HEK293 (cell line): ENCODE measurements at regions not wholly inside any gene's neighbourhood (a gene's known extent, or its start where the extent isn't known, plus 50 kb on each side); places are given as distances from the start of the nearest gene placed in this dataset.

Experiments used
- CTCF ChIA-PET: fragments of 350-600 bp; formaldehyde crosslinking; extraction: SDS; loops from one replicate; lab custom pipeline; 2021; ENCODE audit warnings: antibody characterized with exemption; lab: Yijun Ruan, JAX
- POLR2A ChIA-PET: fragments of 300-600 bp; formaldehyde crosslinking; extraction: SDS; loops from one replicate; lab custom pipeline; 2020; ENCODE audit warnings: antibody characterized with exemption, inconsistent platforms; lab: Yijun Ruan, JAX
- H3K27ac ChIP-seq: fragments of 200-500 bp; sonication (Bioruptor generic); 2 replicates; pipeline ENCODE4 v1.5.1; 2014; ENCODE audit warnings: low read depth, low read length, control low read depth, inconsistent platforms; ENCODE audit errors: extremely low read depth
- H3K36me3 ChIP-seq, 2 experiments: fragments of 200-500 bp in 1 of 2; sonication (Bioruptor generic) in 1 of 2; 1 replicate in 1 of 2; 2 replicates in 1 of 2; pipeline ENCODE4 v1.5.1; 2014 to 2017; ENCODE audit warnings: inconsistent platforms in 2 of 2, low read length in 2 of 2; ENCODE audit not compliant: control insufficient read depth in 2 of 2, insufficient read depth in 1 of 2
- H3K4me1 ChIP-seq: fragments of 200-500 bp; sonication (Bioruptor generic); 2 replicates; pipeline ENCODE4 v1.5.1; 2014; ENCODE audit warnings: mild to moderate bottlenecking, low read length, inconsistent platforms; ENCODE audit not compliant: control insufficient read depth, insufficient read depth
- H3K4me3 ChIP-seq: 2 replicates; pipeline ENCODE4 v1.5.1; 2011; ENCODE audit warnings: low read depth, mild to moderate bottlenecking, control low read depth, low read length, moderate library complexity
- H3K9me3 ChIP-seq: fragments of 200-500 bp; sonication (Bioruptor generic); 2 replicates; pipeline ENCODE4 v1.5.1; 2014; ENCODE audit warnings: low read depth, low read length, inconsistent platforms; ENCODE audit not compliant: control insufficient read depth, insufficient read depth
- BCL11A ChIP-seq: fragments of 450-650 bp; formaldehyde crosslinking; IDR thresholded peaks from 2 replicates; pipeline ENCODE4 v1.5.1; 2016; ENCODE audit warnings: low read depth, missing biosample characterization, missing genetic modification characterization
- GLIS1 ChIP-seq: fragments of 450-650 bp; formaldehyde crosslinking; IDR thresholded peaks from 2 replicates; pipeline ENCODE4 v1.5.1; 2016; ENCODE audit warnings: missing biosample characterization, missing genetic modification characterization
- KLF8 ChIP-seq: fragments of 450-650 bp; formaldehyde crosslinking; IDR thresholded peaks from 2 replicates; pipeline ENCODE4 v1.5.1; 2016; ENCODE audit warnings: missing biosample characterization, missing genetic modification characterization
- SETDB1 ChIP-seq: IDR thresholded peaks from one replicate; pipeline ENCODE4 v1.6.1; 2017; ENCODE audit warnings: mild to moderate bottlenecking, low read length, moderate library complexity, mixed read lengths; ENCODE audit not compliant: insufficient read length
- ZBTB17 ChIP-seq: fragments of 450-650 bp; formaldehyde crosslinking; IDR thresholded peaks from 2 replicates; pipeline ENCODE4 v1.5.1; 2016; ENCODE audit warnings: missing biosample characterization, missing genetic modification characterization
- ZBTB21 ChIP-seq: fragments of 450-650 bp; formaldehyde crosslinking; IDR thresholded peaks from 2 replicates; pipeline ENCODE4 v1.5.1; 2017; ENCODE audit warnings: missing biosample characterization, missing genetic modification characterization
- ZFHX2 ChIP-seq: fragments of 450-650 bp; formaldehyde crosslinking; conservative IDR thresholded peaks from 2 replicates; pipeline ENCODE4 v1.5.1; 2016; ENCODE audit warnings: missing biosample characterization, missing genetic modification characterization
- ZNF155 ChIP-seq: fragments of 450-650 bp; formaldehyde crosslinking; IDR thresholded peaks from 2 replicates; pipeline ENCODE4 v1.5.1; 2016; ENCODE audit warnings: missing biosample characterization, missing genetic modification characterization
- ZNF169 ChIP-seq: fragments of 450-650 bp; formaldehyde crosslinking; IDR thresholded peaks from 2 replicates; pipeline ENCODE4 v1.5.1; 2016; ENCODE audit warnings: missing biosample characterization, missing genetic modification characterization
- ZNF174 ChIP-seq: fragments of 450-650 bp; formaldehyde crosslinking; IDR thresholded peaks from 2 replicates; pipeline ENCODE4 v1.5.0; 2017; ENCODE audit warnings: missing biosample characterization, mild to moderate bottlenecking, missing genetic modification characterization
- ZNF354C ChIP-seq: fragments of 450-650 bp; formaldehyde crosslinking; IDR thresholded peaks from 2 replicates; pipeline ENCODE4 v1.5.1; 2016; ENCODE audit warnings: missing biosample characterization, missing genetic modification characterization, low read depth, borderline replicate concordance
- ZNF404 ChIP-seq: fragments of 450-650 bp; formaldehyde crosslinking; IDR thresholded peaks from 2 replicates; pipeline ENCODE4 v1.5.1; 2017; ENCODE audit warnings: missing biosample characterization, missing genetic modification characterization
- ZNF423 ChIP-seq: fragments of 450-650 bp; formaldehyde crosslinking; IDR thresholded peaks from 2 replicates; pipeline ENCODE4 v1.5.1; 2016; ENCODE audit warnings: missing biosample characterization, missing genetic modification characterization
- ZNF501 ChIP-seq: fragments of 450-650 bp; formaldehyde crosslinking; IDR thresholded peaks from 2 replicates; pipeline ENCODE4 v1.5.1; 2016; ENCODE audit warnings: missing biosample characterization, missing genetic modification characterization
- ZNF561 ChIP-seq: fragments of 450-650 bp; IDR thresholded peaks from 2 replicates; pipeline ENCODE4 v1.5.1; 2018; ENCODE audit warnings: missing biosample characterization, missing genetic modification characterization, borderline replicate concordance
- ZNF610 ChIP-seq: fragments of 450-650 bp; formaldehyde crosslinking; IDR thresholded peaks from 2 replicates; pipeline ENCODE4 v1.5.1; 2016; ENCODE audit warnings: missing biosample characterization, missing genetic modification characterization, borderline replicate concordance
- ZNF629 ChIP-seq: fragments of 450-650 bp; formaldehyde crosslinking; IDR thresholded peaks from 2 replicates; pipeline ENCODE4 v1.5.1; 2017; ENCODE audit warnings: missing biosample characterization, missing genetic modification characterization
- ZNF658 ChIP-seq: fragments of 450-650 bp; formaldehyde crosslinking; IDR thresholded peaks from 2 replicates; pipeline ENCODE4; 2016; ENCODE audit warnings: missing biosample characterization, missing genetic modification characterization
- ZNF792 ChIP-seq: fragments of 450-650 bp; formaldehyde crosslinking; IDR thresholded peaks from 2 replicates; pipeline ENCODE4 v1.5.1; 2016; ENCODE audit warnings: missing biosample characterization, missing genetic modification characterization
- ZNF843 ChIP-seq: fragments of 450-650 bp; formaldehyde crosslinking; IDR thresholded peaks from 2 replicates; pipeline ENCODE4 v1.5.1; 2016; ENCODE audit warnings: missing biosample characterization, missing genetic modification characterization
- ZSCAN23 ChIP-seq: fragments of 450-650 bp; formaldehyde crosslinking; IDR thresholded peaks from 2 replicates; pipeline ENCODE4 v1.5.1; 2016; ENCODE audit warnings: missing biosample characterization, missing genetic modification characterization
- TF ChIP-seq, protein P1 (sequence below): fragments of 450-650 bp; formaldehyde crosslinking; IDR thresholded peaks from 2 replicates; pipeline ENCODE4 v1.5.1; 2016; ENCODE audit warnings: missing biosample characterization, missing genetic modification characterization
- TF ChIP-seq, protein P2 (sequence below): fragments of 450-650 bp; formaldehyde crosslinking; IDR thresholded peaks from 2 replicates; pipeline ENCODE4 v1.5.1; 2016; ENCODE audit warnings: missing biosample characterization, missing genetic modification characterization
- TF ChIP-seq, protein P3 (sequence below): fragments of 450-650 bp; formaldehyde crosslinking; IDR thresholded peaks from 2 replicates; pipeline ENCODE4 v1.5.1; 2016; ENCODE audit warnings: missing biosample characterization, missing genetic modification characterization
- TF ChIP-seq, protein P4 (sequence below): fragments of 450-650 bp; formaldehyde crosslinking; IDR thresholded peaks from 2 replicates; pipeline ENCODE4 v1.5.1; 2017; ENCODE audit warnings: missing biosample characterization, mild to moderate bottlenecking, missing genetic modification characterization, moderate library complexity

DNA sequence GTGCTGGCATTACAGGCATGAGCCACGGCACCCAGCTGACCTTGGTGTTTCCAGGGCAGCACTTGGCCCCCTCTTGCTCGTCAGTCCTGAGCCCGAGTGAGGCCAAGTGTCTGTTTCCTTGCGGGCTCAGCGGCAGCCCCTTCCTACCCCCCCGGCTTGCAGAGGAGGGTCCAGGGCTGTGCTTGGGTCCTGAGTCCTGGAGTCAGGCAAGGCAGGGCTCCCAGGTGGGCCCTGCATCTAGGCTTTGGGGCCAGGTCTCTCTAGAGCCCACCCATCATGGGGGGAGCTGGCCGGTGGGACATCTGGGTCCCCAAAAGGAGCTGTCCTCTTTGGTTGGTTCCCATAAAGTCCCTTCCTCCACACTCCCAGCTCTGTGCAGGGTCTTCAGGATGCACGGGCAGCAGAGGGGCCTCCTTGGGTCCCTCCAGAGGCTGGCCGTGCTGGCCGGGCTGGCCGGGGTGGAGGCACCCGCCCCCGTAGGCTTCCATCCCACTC is 63.7 kb upstream of the HPCAL1 start:
- Histone ChIP-seq H3K4me3 (no peak overlapping the region), H3K9me3 (no peaks in the 10 kb centered on the region), H3K36me3 (no peaks in the 10 kb centered on the region), H3K4me1 (no peaks in the 10 kb centered on the region), H3K27ac (no peak overlapping the region)
- ChIA-PET POLR2A (no interaction called here), CTCF (interaction anchor here (0.7 kb wide), 1 partner anchor 170 kb away, joined by 6 read pairs; no protein-coding TSS in a partner anchor)
- TF ChIP-seq BCL11A (tag by site-specific recombination) (no peak), ZNF561 (no peak), ZBTB21 (tag by site-specific recombination) (no peak), ZNF792 (no peak)

DNA sequence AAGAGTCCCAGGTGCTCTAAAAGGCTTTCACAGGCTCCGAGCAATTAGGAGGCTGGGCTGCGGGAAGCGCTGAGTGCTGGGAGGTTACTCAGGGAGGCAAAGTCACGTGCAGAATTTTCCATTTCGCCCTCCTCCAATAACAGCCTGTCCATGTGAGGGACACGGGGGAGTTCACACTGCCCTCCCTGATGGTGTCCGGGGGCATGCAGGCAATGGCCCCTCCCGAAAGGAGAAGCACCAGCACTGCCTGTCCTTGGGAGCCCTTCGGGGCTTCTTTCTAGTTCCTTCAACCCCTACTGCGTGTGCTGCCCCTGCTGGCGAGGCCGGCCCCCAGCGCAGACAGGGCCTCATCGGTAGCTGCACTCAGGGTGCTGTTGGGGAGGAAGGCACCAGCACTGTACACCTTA is 63.1 kb upstream of the HPCAL1 start:
- H3K27ac ChIP-seq: no peak overlapping the region
- TF ChIP-seq, protein P1, sequence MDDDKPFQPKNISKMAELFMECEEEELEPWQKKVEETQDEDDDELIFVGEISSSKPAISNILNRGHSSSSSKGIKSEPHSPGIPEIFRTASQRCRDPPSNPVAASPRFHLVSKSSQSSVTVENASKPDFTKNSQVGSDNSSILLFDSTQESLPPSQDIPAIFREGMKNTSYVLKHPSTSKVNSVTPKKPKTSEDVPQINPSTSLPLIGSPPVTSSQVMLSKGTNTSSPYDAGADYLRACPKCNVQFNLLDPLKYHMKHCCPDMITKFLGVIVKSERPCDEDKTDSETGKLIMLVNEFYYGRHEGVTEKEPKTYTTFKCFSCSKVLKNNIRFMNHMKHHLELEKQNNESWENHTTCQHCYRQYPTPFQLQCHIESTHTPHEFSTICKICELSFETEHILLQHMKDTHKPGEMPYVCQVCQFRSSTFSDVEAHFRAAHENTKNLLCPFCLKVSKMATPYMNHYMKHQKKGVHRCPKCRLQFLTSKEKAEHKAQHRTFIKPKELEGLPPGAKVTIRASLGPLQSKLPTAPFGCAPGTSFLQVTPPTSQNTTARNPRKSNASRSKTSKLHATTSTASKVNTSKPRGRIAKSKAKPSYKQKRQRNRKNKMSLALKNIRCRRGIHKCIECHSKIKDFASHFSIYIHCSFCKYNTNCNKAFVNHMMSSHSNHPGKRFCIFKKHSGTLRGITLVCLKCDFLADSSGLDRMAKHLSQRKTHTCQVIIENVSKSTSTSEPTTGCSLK (tag by site-specific recombination): no peak
- TF ChIP-seq, protein P2, sequence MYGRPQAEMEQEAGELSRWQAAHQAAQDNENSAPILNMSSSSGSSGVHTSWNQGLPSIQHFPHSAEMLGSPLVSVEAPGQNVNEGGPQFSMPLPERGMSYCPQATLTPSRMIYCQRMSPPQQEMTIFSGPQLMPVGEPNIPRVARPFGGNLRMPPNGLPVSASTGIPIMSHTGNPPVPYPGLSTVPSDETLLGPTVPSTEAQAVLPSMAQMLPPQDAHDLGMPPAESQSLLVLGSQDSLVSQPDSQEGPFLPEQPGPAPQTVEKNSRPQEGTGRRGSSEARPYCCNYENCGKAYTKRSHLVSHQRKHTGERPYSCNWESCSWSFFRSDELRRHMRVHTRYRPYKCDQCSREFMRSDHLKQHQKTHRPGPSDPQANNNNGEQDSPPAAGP (tag by site-specific recombination): no peak
- TF ChIP-seq ZNF174 (tag by site-specific recombination): no peak
- no peak for TF ChIP-seq ZNF354C
- TF ChIP-seq ZNF155: no peak
- TF ChIP-seq, protein P3, sequence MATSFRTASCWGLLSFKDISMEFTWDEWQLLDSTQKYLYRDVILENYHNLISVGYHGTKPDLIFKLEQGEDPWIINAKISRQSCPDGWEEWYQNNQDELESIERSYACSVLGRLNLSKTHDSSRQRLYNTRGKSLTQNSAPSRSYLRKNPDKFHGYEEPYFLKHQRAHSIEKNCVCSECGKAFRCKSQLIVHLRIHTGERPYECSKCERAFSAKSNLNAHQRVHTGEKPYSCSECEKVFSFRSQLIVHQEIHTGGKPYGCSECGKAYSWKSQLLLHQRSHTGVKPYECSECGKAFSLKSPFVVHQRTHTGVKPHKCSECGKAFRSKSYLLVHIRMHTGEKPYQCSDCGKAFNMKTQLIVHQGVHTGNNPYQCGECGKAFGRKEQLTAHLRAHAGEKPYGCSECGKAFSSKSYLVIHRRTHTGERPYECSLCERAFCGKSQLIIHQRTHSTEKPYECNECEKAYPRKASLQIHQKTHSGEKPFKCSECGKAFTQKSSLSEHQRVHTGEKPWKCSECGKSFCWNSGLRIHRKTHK (tag by site-specific recombination): no peak
- no peak for TF ChIP-seq ZSCAN23 (tag by site-specific recombination)
- TF ChIP-seq, protein P4, sequence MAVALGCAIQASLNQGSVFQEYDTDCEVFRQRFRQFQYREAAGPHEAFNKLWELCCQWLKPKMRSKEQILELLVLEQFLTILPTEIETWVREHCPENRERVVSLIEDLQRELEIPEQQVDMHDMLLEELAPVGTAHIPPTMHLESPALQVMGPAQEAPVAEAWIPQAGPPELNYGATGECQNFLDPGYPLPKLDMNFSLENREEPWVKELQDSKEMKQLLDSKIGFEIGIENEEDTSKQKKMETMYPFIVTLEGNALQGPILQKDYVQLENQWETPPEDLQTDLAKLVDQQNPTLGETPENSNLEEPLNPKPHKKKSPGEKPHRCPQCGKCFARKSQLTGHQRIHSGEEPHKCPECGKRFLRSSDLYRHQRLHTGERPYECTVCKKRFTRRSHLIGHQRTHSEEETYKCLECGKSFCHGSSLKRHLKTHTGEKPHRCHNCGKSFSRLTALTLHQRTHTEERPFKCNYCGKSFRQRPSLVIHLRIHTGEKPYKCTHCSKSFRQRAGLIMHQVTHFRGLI (tag by site-specific recombination): no peak
- no peak for TF ChIP-seq ZBTB21 (tag by site-specific recombination)
- TF ChIP-seq ZNF658 (tag by site-specific recombination): no peak
- no peak for TF ChIP-seq ZNF423
- no peak for TF ChIP-seq GLIS1 (tag by site-specific recombination)
- no peak for TF ChIP-seq ZNF404
- no peak for TF ChIP-seq ZNF561
- TF ChIP-seq, all 188 proteins: peak for 0
- ChIA-PET CTCF (interaction anchor here (0.7 kb wide), 1 partner anchor 169 kb away, joined by 6 read pairs; no protein-coding TSS in a partner anchor), POLR2A (no interaction called here)
- Histone ChIP-seq H3K4me1 (no peaks in the 10 kb centered on the region), H3K9me3 (no peaks in the 10 kb centered on the region), H3K4me3 (no peak overlapping the region), H3K36me3 (no peaks in the 10 kb centered on the region)

DNA sequence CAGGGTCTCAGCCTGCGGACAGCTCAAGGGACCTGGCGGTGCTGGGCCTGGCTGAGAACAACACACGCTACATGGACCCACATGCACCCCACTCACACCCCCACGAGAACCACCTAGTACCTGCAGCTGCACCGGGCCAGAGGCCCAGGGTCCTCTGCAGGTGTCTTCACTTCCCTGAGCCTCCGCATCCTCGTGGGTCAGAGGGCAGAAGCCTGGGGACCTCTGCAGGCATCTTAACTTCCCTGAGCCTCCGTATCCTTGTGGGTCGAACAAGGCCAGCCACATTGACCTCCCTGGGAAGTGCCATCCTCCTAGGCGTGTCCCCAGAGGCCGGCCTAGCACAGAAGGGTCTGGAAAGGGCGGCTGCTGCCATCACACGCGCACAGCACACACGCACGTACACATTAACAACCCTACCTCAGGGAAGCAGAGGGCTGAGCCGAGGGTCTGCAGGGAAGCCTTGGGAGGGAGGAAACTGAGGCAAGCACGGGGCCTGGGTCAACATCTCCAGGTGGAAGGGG is 62.5 kb upstream of the HPCAL1 start:
- CTCF ChIA-PET: no interaction called here
- Histone ChIP-seq H3K27ac (no peak overlapping the region), H3K36me3 (no peaks in the 10 kb centered on the region), H3K4me1 (no peaks in the 10 kb centered on the region), H3K9me3 (no peaks in the 10 kb centered on the region), H3K4me3 (no peak overlapping the region)
- POLR2A ChIA-PET: no interaction called here
- no peak for TF ChIP-seq ZNF629 (tag by site-specific recombination)
- TF ChIP-seq KLF8: no peak
- TF ChIP-seq ZBTB17 (tag by site-specific recombination): no peak
- TF ChIP-seq ZNF501 (tag by site-specific recombination): no peak
- no peak for TF ChIP-seq ZNF843
- TF ChIP-seq ZNF610 (tag by site-specific recombination): no peak
- TF ChIP-seq, protein P1 (tag by site-specific recombination): no peak
- no peak for TF ChIP-seq ZFHX2 (tag by site-specific recombination)
- TF ChIP-seq SETDB1: no peak
- TF ChIP-seq ZNF169 (tag by site-specific recombination): no peak
